Stomach (tissue), 8 donors: ENCODE measurements at regions not wholly inside any gene's neighbourhood (a gene's known extent, or its start where the extent isn't known, plus 50 kb on each side); places are given as distances from the start of the nearest gene placed in this dataset.

Experiments used
- DNase-seq, 2 donors: peaks; one replicate each; pipeline versions ENCODE4 v3.0.0 to v3.0.0-alpha.2; 2013 to 2019
- H3K27ac ChIP-seq, 5 donors: fragments of 200-600 bp in 4 of 5; sonication (generic) in 4 of 5; one replicate each; pipeline ENCODE4 v1.5.1; 2013 to 2019; ENCODE audit warnings: mild to moderate bottlenecking in 1 of 5, moderate library complexity in 1 of 5
- H3K27me3 ChIP-seq, 3 donors: fragments of 200-600 bp; sonication (generic); one replicate each; pipeline ENCODE4 v1.5.1; 2017 to 2019; ENCODE audit warnings: mixed run types in 1 of 3
- H3K36me3 ChIP-seq, 4 donors: fragments of 200-600 bp; sonication (generic); 1 replicate in 3 of 4; 2 replicates in 1 of 4; pipeline ENCODE4 v1.5.1; 2016 to 2019
- H3K4me1 ChIP-seq, 4 donors: fragments of 200-600 bp; sonication (generic); one replicate each; pipeline ENCODE4 v1.5.1; 2016 to 2019
- H3K4me3 ChIP-seq, 4 donors: fragments of 200-600 bp; sonication (generic) in 3 of 4; one replicate each; pipeline ENCODE4 v1.5.1; 2016 to 2019; ENCODE audit warnings: mild to moderate bottlenecking in 1 of 4
- H3K9me3 ChIP-seq, 4 donors: fragments of 200-600 bp; sonication (generic); one replicate each; pipeline ENCODE4 v1.5.1; 2016 to 2019
- EP300 ChIP-seq: sonication (generic); formaldehyde crosslinking; IDR thresholded peaks from one replicate; pipeline ENCODE4 v1.6.1; 2017; ENCODE audit warnings: antibody characterized with exemption
- POLR2A ChIP-seq, 4 donors: fragments of 450-650 bp; IDR thresholded peaks; one replicate each; pipeline ENCODE4 v1.6.1; 2016; ENCODE audit warnings: antibody characterized with exemption in 4 of 4, control low read depth in 2 of 4, mild to moderate bottlenecking in 1 of 4, moderate library complexity in 1 of 4
- POLR2AphosphoS5 ChIP-seq, 3 donors: sonication (generic); formaldehyde crosslinking; IDR thresholded peaks; one replicate each; pipeline ENCODE4 v1.6.1; 2016; ENCODE audit warnings: antibody characterized with exemption in 3 of 3
- WGBS, 5 donors: extraction: QIAGEN DNeasy Blood & Tissue Kit in 3 of 5; methylation state at CpG; one replicate each; pipeline versions ENCODE4 v1.1.5 to v1.1.7; 2013 to 2018; 5-methylcytosine and 5-hydroxymethylcytosine counted together
- intact Hi-C: fragments of 100-400 bp; cut with DNase I; formaldehyde crosslinking; loops from one replicate; pipeline ENCODE4 v1.15.1; 2023; ENCODE audit warnings: low total_unique reads
- TF ChIP-seq, protein P1 (sequence below), 7 experiments: fragments of 450-650 bp in 4 of 7; fragments of 200-600 bp in 3 of 7; sonication (generic) in 3 of 7; IDR thresholded peaks; one replicate each; pipeline ENCODE4 v1.5.1; 2016 to 2019; ENCODE audit warnings: antibody characterized with exemption in 7 of 7, control low read depth in 2 of 7, mild to moderate bottlenecking in 1 of 7
- donor health status: healthy with polysubstance abuse.
- donor health status: Bipolar disorder and iron deficiency.
- donor health status: healthy.

GRCh38 chr4:41883988-41884734 is 51.1 kb upstream of the TMEM33 start:
- Histone ChIP-seq H3K4me3 (no peak overlapping the region), H3K9me3 (no peaks in the 10 kb centered on the region), H3K27ac (no peak overlapping the region), H3K27me3 (peaks cover 20 to 84% (median 38%) of the 10 kb centered on the region in 3 donors), H3K4me1 (peaks cover 22 to 38% (median 33%) of the 10 kb centered on the region in 4 donors), H3K36me3 (no peaks in the 10 kb centered on the region)
- TF ChIP-seq, protein P1, sequence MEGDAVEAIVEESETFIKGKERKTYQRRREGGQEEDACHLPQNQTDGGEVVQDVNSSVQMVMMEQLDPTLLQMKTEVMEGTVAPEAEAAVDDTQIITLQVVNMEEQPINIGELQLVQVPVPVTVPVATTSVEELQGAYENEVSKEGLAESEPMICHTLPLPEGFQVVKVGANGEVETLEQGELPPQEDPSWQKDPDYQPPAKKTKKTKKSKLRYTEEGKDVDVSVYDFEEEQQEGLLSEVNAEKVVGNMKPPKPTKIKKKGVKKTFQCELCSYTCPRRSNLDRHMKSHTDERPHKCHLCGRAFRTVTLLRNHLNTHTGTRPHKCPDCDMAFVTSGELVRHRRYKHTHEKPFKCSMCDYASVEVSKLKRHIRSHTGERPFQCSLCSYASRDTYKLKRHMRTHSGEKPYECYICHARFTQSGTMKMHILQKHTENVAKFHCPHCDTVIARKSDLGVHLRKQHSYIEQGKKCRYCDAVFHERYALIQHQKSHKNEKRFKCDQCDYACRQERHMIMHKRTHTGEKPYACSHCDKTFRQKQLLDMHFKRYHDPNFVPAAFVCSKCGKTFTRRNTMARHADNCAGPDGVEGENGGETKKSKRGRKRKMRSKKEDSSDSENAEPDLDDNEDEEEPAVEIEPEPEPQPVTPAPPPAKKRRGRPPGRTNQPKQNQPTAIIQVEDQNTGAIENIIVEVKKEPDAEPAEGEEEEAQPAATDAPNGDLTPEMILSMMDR (IDR thresholded peaks at IDR 0.05): no peak
- TF ChIP-seq POLR2AphosphoS5 (IDR thresholded peaks at IDR 0.05) (no peak), EP300 (no peak), POLR2A (IDR thresholded peaks at IDR 0.05) (no peak)
- WGBS, 5 donors: 59 to 67% (median 61%) methylated on average over 5 of the region's 5 CpGs
- intact Hi-C loops: loop anchor here (10.0 kb wide), 2 partner anchors 189 to 629 kb away; partner anchors contain the start of gene UCHL1
- DNase-seq: peak in 1 of 2 donors; percentile 16

- WGBS, 5 donors: 11 to 15% (median 12%) methylated on average over 34 of the region's 34 CpGs
Measured at GRCh38 chr4:41882625-41883347, 52.4 kb upstream of the TMEM33 start.

DNA sequence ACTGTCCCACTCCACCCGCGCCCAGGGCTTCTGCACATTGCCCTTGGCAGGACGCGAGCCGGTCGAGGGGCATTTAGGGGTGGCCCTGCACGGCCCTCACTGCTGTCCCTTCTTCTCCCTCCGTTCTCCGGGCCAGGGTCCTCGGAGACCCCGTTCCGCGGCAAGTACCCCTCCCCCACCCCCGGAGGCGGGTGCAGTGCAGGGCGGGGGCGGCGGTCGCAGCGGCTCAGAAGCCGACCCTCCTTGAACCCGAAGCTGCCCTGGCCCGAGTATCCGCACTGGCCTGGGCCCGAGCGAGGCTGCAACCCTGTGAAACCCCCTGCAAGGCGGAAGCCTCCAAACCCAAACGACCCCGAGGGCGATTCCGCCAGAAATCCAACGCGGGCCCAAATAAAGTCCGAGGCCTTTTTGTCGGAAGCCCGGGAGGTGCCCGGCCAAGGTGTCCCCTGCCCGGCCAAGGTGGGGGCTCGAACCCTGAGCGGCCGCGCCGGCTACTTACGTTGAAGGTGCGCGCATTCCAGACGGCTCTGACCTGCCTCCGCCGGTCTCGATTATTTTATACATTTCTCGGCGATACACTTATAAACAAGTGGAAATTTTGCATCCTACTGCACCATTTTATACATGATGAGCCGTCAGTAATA is 53.1 kb upstream of the TMEM33 start:
- 3% methylated on average over 35 to 53 of the region's 53 CpGs for WGBS, 5 donors
- H3K4me3 ChIP-seq: peak overlapping the region; percentile 34 to 53 (median 43)

More at GRCh38 chr4:41882625-41883347, 52.4 kb upstream of the TMEM33 start:
- TF ChIP-seq POLR2A (IDR thresholded peaks at IDR 0.05): no peak
- TF ChIP-seq, protein P1 (IDR thresholded peaks at IDR 0.05): peak in 5 of 7 experiments; percentile 16 to 95 (median 88)
- peaks cover 22 to 48% (median 38%) of the 10 kb centered on the region in 4 donors for H3K4me1 ChIP-seq
- no peaks in the 10 kb centered on the region for H3K9me3 ChIP-seq
- intact Hi-C loops: loop anchor here (10.0 kb wide), 2 partner anchors 188 to 628 kb away; partner anchors contain the start of gene UCHL1
- H3K27me3 ChIP-seq: peaks cover 31 to 98% (median 51%) of the 10 kb centered on the region in 3 donors
- DNase-seq: peak; percentile 42 to 78
- peak overlapping the region; percentile 34 to 53 (median 43) for H3K4me3 ChIP-seq
- H3K36me3 ChIP-seq: no peaks in the 10 kb centered on the region
- no peak overlapping the region for H3K27ac ChIP-seq

More for the DNA sequence above, 53.1 kb upstream of the TMEM33 start:
- DNase-seq: peak in 1 of 2 donors; percentile 34
- intact Hi-C loops: loop anchor here (10.0 kb wide), 2 partner anchors 187 to 627 kb away; partner anchors contain the start of gene UCHL1
- peaks cover 22 to 48% (median 38%) of the 10 kb centered on the region in 4 donors for H3K4me1 ChIP-seq
- H3K36me3 ChIP-seq: no peaks in the 10 kb centered on the region
- TF ChIP-seq, protein P1 (IDR thresholded peaks at IDR 0.05): no peak
- no peak for TF ChIP-seq EP300
- TF ChIP-seq POLR2A (IDR thresholded peaks at IDR 0.05): no peak
- TF ChIP-seq POLR2AphosphoS5 (IDR thresholded peaks at IDR 0.05): no peak
- H3K27me3 ChIP-seq: peaks cover 35 to 98% (median 58%) of the 10 kb centered on the region in 3 donors
- no peaks in the 10 kb centered on the region for H3K9me3 ChIP-seq
- H3K27ac ChIP-seq: no peak overlapping the region
